GM20000 (cell line): ENCODE measurements at regions not wholly inside any gene's neighbourhood (a gene's known extent, or its start where the extent isn't known, plus 50 kb on each side); places are given as distances from the start of the nearest gene placed in this dataset.

Source experiments
- DNase-seq: peaks from one replicate; pipeline ENCODE4 v3.0.0; 2012; ENCODE audit warnings: low spot score
- TF ChIP-seq, protein P1 (sequence below): IDR thresholded peaks from 2 replicates; pipeline ENCODE4 v1.5.1; 2012; ENCODE audit warnings: mild to moderate bottlenecking, control low read depth; ENCODE audit errors: extremely low read depth, missing control alignments

DNA sequence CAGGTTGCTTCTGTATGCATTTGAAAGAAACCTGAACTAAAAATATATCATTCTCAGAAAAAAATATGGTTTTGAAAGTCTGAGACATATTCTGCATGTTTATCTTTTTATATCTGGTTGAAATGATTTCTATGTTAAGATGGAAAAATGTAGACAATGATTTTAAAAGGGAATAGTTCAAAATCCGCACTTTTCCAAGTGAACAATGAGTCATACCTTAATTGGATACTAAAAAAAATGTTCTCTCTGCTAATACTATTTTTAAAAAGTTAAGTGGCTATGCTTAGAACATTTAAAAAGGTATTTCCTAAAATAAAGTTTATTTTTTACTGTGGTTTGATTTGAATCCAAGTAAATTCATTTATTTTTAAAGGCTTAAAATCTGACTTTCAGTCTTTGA, 801.4 kb downstream of the SLITRK6 start:
- TF ChIP-seq, protein P1, sequence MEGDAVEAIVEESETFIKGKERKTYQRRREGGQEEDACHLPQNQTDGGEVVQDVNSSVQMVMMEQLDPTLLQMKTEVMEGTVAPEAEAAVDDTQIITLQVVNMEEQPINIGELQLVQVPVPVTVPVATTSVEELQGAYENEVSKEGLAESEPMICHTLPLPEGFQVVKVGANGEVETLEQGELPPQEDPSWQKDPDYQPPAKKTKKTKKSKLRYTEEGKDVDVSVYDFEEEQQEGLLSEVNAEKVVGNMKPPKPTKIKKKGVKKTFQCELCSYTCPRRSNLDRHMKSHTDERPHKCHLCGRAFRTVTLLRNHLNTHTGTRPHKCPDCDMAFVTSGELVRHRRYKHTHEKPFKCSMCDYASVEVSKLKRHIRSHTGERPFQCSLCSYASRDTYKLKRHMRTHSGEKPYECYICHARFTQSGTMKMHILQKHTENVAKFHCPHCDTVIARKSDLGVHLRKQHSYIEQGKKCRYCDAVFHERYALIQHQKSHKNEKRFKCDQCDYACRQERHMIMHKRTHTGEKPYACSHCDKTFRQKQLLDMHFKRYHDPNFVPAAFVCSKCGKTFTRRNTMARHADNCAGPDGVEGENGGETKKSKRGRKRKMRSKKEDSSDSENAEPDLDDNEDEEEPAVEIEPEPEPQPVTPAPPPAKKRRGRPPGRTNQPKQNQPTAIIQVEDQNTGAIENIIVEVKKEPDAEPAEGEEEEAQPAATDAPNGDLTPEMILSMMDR, result no peak
- no peak for DNase-seq

DNA sequence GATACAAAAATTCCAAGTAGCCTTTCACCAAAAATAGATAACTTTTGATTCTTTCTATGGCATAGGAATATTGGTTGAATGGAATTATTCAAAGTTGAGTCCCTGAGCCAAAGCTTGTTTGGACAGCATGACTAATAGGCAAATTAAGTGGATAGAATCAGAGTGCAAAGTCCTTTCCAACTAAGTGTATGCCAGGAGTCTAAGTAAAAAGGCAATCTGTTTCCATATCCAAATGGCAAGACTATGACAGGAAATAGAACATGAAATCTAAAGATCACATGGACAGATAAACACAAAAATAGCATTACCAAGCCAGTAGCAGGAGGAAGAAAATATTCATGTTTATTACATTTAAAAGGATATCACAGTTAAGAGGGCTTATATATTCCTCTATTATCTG, 804.6 kb downstream of the SLITRK6 start:
- no peak for DNase-seq
- TF ChIP-seq, protein P1, result no peak

DNA sequence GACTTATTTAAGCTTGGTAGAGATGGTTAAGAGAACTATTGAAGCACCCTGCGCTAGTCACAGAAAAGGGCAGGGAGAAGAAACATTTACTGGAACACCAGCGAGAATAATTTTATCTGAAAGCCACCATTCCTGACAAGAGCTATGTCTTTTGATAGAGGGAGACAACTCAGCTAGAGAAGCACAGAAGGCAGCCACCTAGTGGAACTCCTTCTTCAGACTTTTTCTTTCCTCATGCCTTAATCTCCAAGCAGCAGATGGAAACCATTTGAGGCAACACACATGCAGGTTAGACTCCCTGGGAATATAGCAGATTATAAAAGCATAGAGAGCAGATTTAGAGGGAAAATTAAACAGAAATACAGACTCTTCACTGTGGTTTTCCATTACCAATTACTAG, 813.4 kb downstream of the SLITRK6 start:
- no peak for DNase-seq

DNA sequence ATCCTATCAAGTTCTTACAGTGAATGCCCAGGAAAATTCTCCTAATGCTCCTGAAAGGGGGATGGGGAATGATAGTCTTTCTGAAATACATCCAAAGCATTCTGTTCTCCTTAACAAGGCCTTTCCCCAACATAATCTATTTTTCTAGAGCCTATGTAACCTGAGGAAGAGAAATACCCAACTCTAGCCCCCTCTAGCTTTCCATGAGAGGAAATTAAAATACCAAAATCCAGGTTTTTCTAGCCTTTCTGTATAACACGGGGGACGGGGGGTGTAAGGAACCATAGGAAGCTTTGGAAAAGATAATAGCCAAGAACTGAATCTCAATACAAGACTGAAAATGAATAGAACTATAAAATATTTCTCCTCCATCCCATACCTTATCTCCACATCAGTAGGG, 815.9 kb downstream of the SLITRK6 start:
- TF ChIP-seq, protein P1, result no peak
- DNase-seq, result no peak

More for the DNA sequence above, 813.4 kb downstream of the SLITRK6 start:
- TF ChIP-seq, protein P1, result no peak

DNA sequence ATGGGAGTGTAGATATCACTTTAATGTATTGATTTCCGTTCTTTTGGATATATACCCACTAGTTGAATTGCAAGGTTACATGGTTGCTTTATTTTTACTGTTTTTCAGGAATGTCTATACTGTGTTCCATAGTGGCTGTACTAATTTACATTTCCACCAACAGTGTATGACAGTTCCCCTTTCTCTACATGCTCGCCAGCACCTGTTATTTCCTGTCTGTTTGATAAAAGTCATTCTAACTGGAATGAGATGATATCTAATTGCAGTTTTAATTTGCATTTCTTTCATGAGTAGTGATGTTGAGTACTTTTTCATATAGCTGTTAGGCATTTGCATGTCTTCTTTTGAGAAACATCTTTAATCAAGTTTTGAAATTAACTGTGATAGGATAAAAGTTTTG, 818.6 kb downstream of the SLITRK6 start:
- DNase-seq, result no peak
- TF ChIP-seq, protein P1, result no peak

DNA sequence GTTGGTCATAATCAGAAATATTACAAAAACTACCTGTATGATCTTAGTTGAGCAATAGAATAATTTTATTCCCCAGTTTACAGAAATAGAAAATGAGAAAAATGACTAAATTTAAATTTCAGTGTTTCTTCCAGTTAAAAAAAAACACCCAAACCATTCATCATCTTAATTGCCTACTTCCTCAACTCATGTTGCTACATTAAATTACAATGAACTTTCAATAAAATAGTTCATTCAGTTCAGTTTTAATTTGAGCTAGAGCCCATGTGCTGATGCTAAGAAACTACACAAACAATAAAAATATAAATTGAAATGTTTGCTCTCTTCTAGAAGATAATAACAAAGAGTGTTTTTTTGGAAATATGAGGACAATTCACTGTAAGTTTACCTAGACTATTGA, 820.4 kb downstream of the SLITRK6 start:
- DNase-seq, result no peak
- TF ChIP-seq, protein P1, result no peak

DNA sequence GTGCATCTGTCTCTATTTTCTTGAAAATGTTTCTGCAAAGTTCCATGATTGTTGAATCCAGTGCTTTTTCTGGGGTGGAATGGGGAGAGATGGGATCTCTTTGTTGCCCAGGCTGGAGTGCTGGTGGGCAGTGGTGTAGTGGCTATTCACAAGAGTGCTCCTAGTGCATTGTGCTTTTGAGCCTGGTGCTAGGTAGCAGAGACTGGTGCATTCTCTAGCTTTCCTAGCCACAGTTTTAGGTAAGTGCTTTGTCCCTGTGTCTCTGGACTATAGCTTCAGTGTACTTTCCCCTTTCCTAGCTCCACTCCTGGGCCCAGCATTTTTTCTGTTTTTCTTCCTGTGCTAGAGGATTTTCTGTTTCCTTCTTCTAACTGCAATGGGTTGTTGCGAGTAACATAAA, 825.6 kb downstream of the SLITRK6 start:
- TF ChIP-seq, protein P1, result no peak
- DNase-seq, result no peak
